ENCODE measurements at regions not wholly inside any gene's neighbourhood (a gene's known extent, or its start where the extent isn't known, plus 50 kb on each side); places are given as distances from the start of the nearest gene placed in this dataset.

- TF ChIP-seq CTCF (IDR thresholded peaks at IDR 0.05), result no peak
- Mint-ChIP-seq H3K36me3 (no peaks in the 10 kb centered on the region), H3K9me3 (no peaks in the 10 kb centered on the region), H3K27ac (no peak overlapping the region), H3K4me1 (no peaks in the 10 kb centered on the region), H3K4me3 (no peak overlapping the region), H3K27me3 (ENCODE audit: low read depth in 2 of 2) (peaks cover 44 to 62% of the 10 kb centered on the region in 2 donors)
- H3K4me1 ChIP-seq (ENCODE audit: control insufficient read depth, insufficient read depth, low read length), result no peaks in the 10 kb centered on the region
- WGBS (ENCODE audit: insufficient coverage), result 80% methylated on average over 10 of the region's 10 CpGs
- intact Hi-C loops (cut with micrococcal nuclease), result no loop called here
- no peaks in the 10 kb centered on the region for H3K36me3 ChIP-seq (ENCODE audit: control insufficient read depth, insufficient read depth, low read length)
- H3K4me3 ChIP-seq (ENCODE audit: low read length), result no peak overlapping the region
- H3K27me3 ChIP-seq (ENCODE audit: control insufficient read depth, insufficient read depth, low read length), result peaks cover 5% of the 10 kb centered on the region
- H3K27ac ChIP-seq (ENCODE audit: low read length), result no peak overlapping the region
- DNase-seq (no peak), ATAC-seq (no peak)
- peaks cover 6% of the 10 kb centered on the region for H3K9me3 ChIP-seq (ENCODE audit: control insufficient read depth, insufficient read depth, low read length)
These were observed 85.7 kb downstream of the ADRA2C start for GRCh38 chr4:3851881-3852280.

- 84% methylated on average over 8 of the region's 11 CpGs for WGBS (ENCODE audit: insufficient coverage)
- no peak for ATAC-seq
- no peak for DNase-seq
- H3K9me3 ChIP-seq (ENCODE audit: control insufficient read depth, insufficient read depth, low read length), result peaks cover 6% of the 10 kb centered on the region
- TF ChIP-seq CTCF (IDR thresholded peaks at IDR 0.05), result no peak
- no peaks in the 10 kb centered on the region for H3K4me1 ChIP-seq (ENCODE audit: control insufficient read depth, insufficient read depth, low read length)
- intact Hi-C loops (cut with micrococcal nuclease), result no loop called here
- Mint-ChIP-seq H3K27me3 (ENCODE audit: low read depth in 2 of 2) (peaks cover 44 to 59% of the 10 kb centered on the region in 2 donors), H3K27ac (no peak overlapping the region), H3K9me3 (no peaks in the 10 kb centered on the region), H3K4me3 (no peak overlapping the region), H3K4me1 (no peaks in the 10 kb centered on the region), H3K36me3 (no peaks in the 10 kb centered on the region)
- H3K4me3 ChIP-seq (ENCODE audit: low read length), result no peak overlapping the region
- H3K27ac ChIP-seq (ENCODE audit: low read length), result no peak overlapping the region
- peaks cover 6% of the 10 kb centered on the region for H3K27me3 ChIP-seq (ENCODE audit: control insufficient read depth, insufficient read depth, low read length)
- H3K36me3 ChIP-seq (ENCODE audit: control insufficient read depth, insufficient read depth, low read length), result no peaks in the 10 kb centered on the region
These were observed 86.1 kb downstream of the ADRA2C start for GRCh38 chr4:3852309-3852708.

- H3K27me3 Mint-ChIP-seq (ENCODE audit: low read depth in 2 of 2), result peaks cover 46 to 59% of the 10 kb centered on the region in 2 donors
These were observed 86.5 kb downstream of the ADRA2C start for GRCh38 chr4:3852711-3853110.

More at GRCh38 chr4:3852711-3853110, 86.5 kb downstream of the ADRA2C start:
- Histone ChIP-seq H3K4me3 (ENCODE audit: low read length) (no peak overlapping the region), H3K4me1 (ENCODE audit: control insufficient read depth, insufficient read depth, low read length) (no peaks in the 10 kb centered on the region), H3K27ac (ENCODE audit: low read length) (no peak overlapping the region), H3K9me3 (ENCODE audit: control insufficient read depth, insufficient read depth, low read length) (peaks cover 6% of the 10 kb centered on the region), H3K27me3 (ENCODE audit: control insufficient read depth, insufficient read depth, low read length) (peaks cover 6% of the 10 kb centered on the region), H3K36me3 (ENCODE audit: control insufficient read depth, insufficient read depth, low read length) (no peaks in the 10 kb centered on the region)
- no peaks in the 10 kb centered on the region for H3K4me1 Mint-ChIP-seq
- no peaks in the 10 kb centered on the region for H3K36me3 Mint-ChIP-seq
- DNase-seq (no peak), ATAC-seq (no peak)
- H3K9me3 Mint-ChIP-seq, result no peaks in the 10 kb centered on the region
- no peak for TF ChIP-seq CTCF (IDR thresholded peaks at IDR 0.05)
- intact Hi-C loops (cut with micrococcal nuclease), result no loop called here
- H3K4me3 Mint-ChIP-seq, result no peak overlapping the region
- WGBS (ENCODE audit: insufficient coverage), result 80% methylated on average over 3 of the region's 3 CpGs
- no peak overlapping the region for H3K27ac Mint-ChIP-seq
